GM12875 (cell line): ENCODE measurements at regions not wholly inside any gene's neighbourhood (a gene's known extent, or its start where the extent isn't known, plus 50 kb on each side); places are given as distances from the start of the nearest gene placed in this dataset.

Source experiments
- H3K4me3 ChIP-seq: one replicate; pipeline ENCODE4 v1.5.1; 2011; ENCODE audit warnings: low read depth, low read length, control low read depth
- TF ChIP-seq, protein P1 (sequence below): IDR thresholded peaks from 2 replicates; pipeline ENCODE4 v1.5.1; 2011; ENCODE audit warnings: low read depth, mild to moderate bottlenecking, control low read depth, inconsistent platforms, low read length, moderate library complexity, borderline replicate concordance; ENCODE audit not compliant: insufficient read depth

DNA sequence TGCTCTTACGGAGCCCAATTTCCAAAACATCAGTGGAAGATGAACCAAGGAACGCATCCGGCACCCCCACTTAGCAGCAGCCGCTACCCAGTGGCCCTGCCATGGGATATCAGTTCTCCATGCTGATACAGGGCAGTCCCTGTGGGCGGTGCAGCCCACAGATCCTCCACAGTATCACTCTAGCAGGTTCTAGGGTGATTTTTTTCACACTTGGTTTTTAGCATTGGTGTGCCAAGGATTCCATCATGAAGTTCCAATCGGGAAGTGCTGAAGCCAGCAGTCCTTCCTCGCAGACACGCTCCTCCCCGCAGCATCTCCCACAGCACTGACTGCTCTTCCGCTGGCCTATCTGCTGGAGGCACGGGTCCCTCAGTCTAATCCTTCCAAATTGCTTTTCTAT lies 261.9 kb downstream of the SYK start:
- TF ChIP-seq, protein P1, sequence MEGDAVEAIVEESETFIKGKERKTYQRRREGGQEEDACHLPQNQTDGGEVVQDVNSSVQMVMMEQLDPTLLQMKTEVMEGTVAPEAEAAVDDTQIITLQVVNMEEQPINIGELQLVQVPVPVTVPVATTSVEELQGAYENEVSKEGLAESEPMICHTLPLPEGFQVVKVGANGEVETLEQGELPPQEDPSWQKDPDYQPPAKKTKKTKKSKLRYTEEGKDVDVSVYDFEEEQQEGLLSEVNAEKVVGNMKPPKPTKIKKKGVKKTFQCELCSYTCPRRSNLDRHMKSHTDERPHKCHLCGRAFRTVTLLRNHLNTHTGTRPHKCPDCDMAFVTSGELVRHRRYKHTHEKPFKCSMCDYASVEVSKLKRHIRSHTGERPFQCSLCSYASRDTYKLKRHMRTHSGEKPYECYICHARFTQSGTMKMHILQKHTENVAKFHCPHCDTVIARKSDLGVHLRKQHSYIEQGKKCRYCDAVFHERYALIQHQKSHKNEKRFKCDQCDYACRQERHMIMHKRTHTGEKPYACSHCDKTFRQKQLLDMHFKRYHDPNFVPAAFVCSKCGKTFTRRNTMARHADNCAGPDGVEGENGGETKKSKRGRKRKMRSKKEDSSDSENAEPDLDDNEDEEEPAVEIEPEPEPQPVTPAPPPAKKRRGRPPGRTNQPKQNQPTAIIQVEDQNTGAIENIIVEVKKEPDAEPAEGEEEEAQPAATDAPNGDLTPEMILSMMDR = no peak
- no peak overlapping the region for H3K4me3 ChIP-seq

DNA sequence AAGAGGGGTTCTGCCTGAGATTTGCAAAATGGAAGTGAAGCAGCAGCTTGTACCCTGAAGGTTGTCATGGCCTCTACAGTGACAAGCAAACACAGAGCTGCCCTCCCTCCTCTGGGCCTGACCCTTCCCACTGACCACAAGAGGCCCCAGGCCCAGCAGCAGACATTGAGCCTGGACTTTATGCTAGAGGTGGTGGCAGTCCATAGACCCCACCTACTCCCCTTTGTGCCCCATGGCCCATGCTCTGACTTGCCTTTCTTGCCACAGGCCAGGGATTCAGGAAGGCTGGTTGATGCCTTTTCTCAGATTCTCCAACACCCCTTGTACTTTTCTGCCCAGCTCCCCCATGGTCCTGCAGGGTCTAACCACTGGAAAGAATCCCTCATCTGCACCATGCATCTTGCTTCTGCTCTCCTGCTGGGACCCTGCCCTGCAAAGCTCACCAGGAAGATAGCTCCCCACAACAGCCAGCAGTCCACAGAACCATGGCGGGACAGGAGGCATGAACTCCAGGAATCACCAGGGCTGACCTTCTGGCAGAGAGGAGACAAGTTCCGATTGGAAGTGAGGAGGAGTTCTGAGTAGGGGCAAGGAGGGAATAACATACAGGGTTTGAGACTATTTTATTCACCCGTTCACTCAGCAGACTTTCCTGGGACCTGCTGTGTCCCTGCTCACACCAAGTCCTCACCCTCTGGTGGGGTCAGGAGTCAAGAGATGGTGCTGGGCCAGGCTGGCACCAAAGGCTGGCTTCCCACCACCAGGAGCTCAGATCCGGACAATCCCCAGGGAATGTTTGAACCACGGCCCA lies 263.8 kb downstream of the SYK start:
- H3K4me3 ChIP-seq = no peak overlapping the region
- TF ChIP-seq, protein P1 = no peak

DNA sequence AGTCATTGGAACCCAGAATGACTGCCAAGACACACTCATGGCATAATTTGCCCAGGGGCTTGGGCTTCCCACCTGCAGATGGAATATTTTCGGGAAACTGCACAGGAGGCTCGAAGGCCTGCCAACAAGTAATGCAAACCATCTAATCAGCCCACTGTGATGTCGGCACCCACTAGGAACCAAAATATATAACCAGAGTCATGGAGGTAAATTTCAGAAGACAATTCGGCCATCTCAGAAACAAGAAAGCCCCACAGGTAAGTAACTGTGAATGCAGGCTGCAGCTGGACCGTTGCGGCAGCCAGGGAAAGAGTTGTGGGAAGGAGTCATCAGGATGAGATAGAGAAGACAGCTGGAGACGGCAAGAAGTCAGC lies 264.4 kb downstream of the SYK start:
- H3K4me3 ChIP-seq = no peak overlapping the region

DNA sequence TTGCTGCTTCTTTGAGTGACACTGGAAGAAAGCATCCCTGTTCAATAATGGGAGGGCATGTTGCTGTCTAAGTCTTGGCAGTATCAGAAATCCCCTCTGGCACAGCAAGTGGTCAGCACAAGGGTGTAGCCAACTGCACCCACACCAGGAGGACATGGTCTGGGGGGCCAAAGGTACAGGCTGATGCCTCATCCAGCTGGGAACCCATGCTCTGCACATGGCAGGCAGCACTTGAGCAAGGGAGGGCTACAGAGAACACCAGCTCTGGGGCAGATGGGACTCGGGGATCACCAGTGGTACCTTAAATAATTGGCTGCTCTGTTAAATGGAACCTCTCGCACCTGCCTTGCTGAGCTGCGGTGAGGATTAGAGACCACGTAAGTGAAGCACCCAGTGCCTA lies 265.2 kb downstream of the SYK start:
- TF ChIP-seq, protein P1 = no peak
- no peak overlapping the region for H3K4me3 ChIP-seq

More for the DNA sequence above, 264.4 kb downstream of the SYK start:
- TF ChIP-seq, protein P1 = no peak

DNA sequence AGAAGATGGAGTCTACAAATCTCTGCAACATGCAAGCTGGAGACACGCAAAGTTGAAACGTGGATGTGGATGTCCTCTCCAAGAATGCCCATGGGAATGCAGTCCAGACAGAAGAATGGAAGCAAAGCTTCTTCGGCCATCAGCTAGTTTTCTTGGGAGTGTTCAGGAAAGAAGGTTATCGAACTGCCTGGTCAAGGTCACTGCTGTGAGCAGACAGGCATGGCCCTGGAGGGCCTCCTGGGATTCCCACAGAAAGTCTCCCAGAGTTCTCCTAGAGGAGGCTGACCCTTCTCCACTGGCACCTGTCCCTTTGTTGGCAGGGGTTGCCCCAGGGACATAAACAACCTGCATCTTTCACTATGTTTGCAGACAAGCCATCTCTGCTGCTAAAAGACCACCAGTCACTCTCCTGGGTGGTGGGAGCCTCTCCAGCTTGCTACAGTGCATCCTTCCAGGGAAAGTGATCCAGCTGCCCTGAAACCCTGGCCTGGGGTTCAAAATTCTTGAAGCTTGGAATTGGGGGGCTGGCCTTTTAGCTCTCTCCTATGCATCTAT lies 265.8 kb downstream of the SYK start:
- H3K4me3 ChIP-seq = no peak overlapping the region
- TF ChIP-seq, protein P1 = no peak

DNA sequence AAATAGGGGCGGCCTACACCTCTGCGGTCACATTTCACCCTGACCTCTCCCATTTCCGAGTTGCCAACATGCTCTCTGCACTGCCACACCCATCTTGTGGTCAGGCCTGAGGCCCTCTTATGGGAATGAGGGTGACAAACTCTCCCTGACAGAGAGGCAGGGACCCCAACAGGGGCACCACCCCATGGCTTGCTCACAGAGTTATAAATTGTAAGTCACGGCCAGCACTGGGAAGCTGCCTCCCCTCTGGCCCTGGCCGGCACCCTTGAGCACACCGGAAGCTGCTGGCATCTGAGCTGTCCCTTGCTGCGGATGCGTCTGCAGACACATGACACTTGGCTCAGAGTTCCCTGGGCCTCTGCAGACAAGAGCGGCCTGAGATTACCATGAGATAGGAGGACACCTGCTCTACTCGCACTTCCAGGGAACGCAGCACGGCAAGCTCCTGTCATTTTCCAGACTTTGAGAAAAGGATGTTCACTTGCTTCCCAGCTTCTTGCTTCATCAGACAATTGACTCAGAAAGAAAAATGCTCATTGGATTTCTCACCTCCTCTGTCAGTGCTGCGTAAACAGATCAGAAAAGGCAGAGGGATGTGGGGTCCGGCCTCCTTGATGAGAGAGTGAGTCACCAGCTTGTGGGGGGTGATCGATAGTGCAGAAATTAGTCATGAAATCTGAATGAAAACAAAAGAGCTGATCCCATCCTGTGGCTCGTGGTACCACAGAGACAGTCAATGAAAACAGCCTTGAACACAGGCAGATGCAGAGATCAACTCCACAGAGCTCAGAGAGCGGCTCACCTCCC lies 269.8 kb downstream of the SYK start:
- TF ChIP-seq, protein P1 = no peak

More for the DNA sequence above, 269.8 kb downstream of the SYK start:
- H3K4me3 ChIP-seq = no peak overlapping the region
